Right cardiac atrium (tissue), 5 donors: ENCODE measurements at regions not wholly inside any gene's neighbourhood (a gene's known extent, or its start where the extent isn't known, plus 50 kb on each side); places are given as distances from the start of the nearest gene placed in this dataset.

Experiments
- ATAC-seq, 2 donors: fragments of 200-7000 bp; cut with Tn5 transposase; one replicate each; pipeline versions ENCODE4 v1.8.0 to v1.9.1; 2020; ENCODE audit warnings: moderate library complexity in 2 of 2, mild to moderate bottlenecking in 1 of 2
- DNase-seq, 3 donors: peaks; one replicate each; pipeline ENCODE4 v3.0.0-alpha.2; 2020
- H3K27ac ChIP-seq: one replicate; pipeline ENCODE4 v1.5.1; 2013; ENCODE audit warnings: mild to moderate bottlenecking, low read length, control low read depth, moderate library complexity
- H3K27me3 ChIP-seq: one replicate; pipeline ENCODE4 v1.6.1; 2013; ENCODE audit not compliant: control insufficient read depth, insufficient read depth
- H3K4me1 ChIP-seq: one replicate; pipeline ENCODE4 v1.6.1; 2013; ENCODE audit warnings: low read length; ENCODE audit not compliant: control insufficient read depth, insufficient read depth
- H3K4me3 ChIP-seq: one replicate; pipeline ENCODE4 v1.5.1; 2013; ENCODE audit warnings: low read length, control low read depth
- H3K9me3 ChIP-seq: one replicate; pipeline ENCODE4 v1.6.1; 2013; ENCODE audit warnings: low read length; ENCODE audit not compliant: control insufficient read depth
- WGBS: extraction: QIAGEN DNeasy Blood & Tissue Kit; methylation state at CpG from one replicate; pipeline ENCODE4 v1.1.7; 2013; 5-methylcytosine and 5-hydroxymethylcytosine counted together
- intact Hi-C, 4 donors: fragments of 100-400 bp; cut with DNase I; formaldehyde crosslinking; loops; one replicate each; pipeline versions ENCODE4 v1.11.0 to v1.14.0; 2022 to 2023
- donor health status: healthy with polysubstance abuse.
- donor health status: DM: no; HTN: yes; CAD: no.
- donor health status: DM: no; HTN: no; CAD: no.
- donor health status: DM: no; HTN: yes; CAD: no; lungs with severe emphysema.
- donor health status: DM: yes; HTN: yes; CAD: no.

DNA sequence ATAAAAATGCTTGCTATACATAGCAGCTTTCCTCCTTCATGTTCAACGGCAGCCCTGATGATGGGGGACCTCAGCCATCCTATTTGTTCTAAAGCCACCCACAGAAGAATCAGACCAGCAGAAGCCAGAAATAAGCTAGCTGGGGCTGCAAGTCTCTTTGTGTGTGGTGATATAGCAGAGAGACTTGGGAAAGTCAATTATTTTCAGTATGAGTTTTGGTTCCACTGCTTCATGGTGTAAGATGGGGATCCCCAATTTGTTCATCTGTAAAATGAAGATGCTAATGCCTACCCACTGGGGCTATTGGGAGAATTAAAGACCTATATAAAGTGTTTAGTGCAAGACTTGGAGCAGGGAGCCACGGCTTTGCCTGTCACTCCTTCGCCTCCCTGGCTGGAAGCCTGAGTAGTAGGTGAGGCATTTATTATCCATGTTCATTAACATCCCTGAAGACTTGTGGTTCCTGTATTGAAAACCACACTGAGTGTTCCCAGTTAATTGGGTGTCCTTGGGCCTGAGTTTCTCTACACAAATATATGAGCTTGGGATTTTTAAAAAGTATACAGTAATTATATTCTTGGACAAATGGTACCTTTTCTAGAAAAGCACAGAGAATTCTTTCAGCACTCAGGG lies 210.1 kb upstream of the SLC24A2 start:
- Histone ChIP-seq H3K4me3 (no peak overlapping the region), H3K27ac (no peak overlapping the region), H3K27me3 (no peaks in the 10 kb centered on the region), H3K9me3 (no peaks in the 10 kb centered on the region), H3K4me1 (no peaks in the 10 kb centered on the region)
- WGBS: 50% methylated on average over 3 of the region's 3 CpGs
- DNase-seq (no peak), ATAC-seq (no peak)
- intact Hi-C loops: no loop called here

DNA sequence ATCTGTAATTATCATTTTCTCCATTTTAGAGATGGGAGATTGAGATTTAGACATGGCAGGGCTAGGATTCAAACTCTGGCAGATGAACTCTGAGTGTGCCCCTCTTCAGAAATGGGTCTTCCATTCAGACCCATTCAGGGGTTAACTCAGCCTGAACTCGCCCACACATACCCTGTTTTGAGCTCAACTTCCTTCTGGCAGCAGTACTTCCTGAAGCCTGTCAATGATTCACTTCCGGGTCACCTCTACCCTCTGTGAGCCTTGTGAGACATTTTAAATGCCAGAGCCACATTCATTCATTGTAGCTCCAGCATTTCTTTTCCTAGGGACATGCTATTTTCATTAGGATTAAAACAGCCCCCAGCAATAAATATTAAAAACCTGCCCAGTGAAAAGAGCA lies 209.3 kb upstream of the SLC24A2 start:
- Histone ChIP-seq H3K4me1 (no peaks in the 10 kb centered on the region), H3K27ac (no peak overlapping the region), H3K27me3 (no peaks in the 10 kb centered on the region), H3K9me3 (no peaks in the 10 kb centered on the region), H3K4me3 (no peak overlapping the region)
- intact Hi-C loops: no loop called here
- no peak for DNase-seq
- ATAC-seq: no peak
- 60% methylated on average over 2 of the region's 2 CpGs for WGBS

DNA sequence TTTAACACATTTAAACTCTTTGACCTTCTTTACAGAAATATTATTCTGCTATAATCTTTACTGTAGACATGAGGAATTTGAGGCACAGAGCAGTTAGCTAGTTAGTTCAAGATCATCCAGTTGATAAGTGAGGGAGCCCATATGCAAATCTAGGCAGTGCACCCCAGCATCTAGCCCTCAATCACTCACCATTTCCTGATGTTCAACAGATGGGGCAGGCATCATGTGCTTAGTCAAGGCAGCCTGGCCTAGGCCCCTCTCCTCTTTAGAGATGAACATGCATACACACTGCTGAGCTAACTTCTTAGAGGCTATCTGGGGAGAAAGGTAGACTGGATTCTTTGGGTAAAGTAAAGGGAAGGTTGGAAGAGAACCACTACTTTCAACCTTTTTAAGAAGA lies 206.8 kb upstream of the SLC24A2 start:
- Histone ChIP-seq H3K27me3 (no peaks in the 10 kb centered on the region), H3K27ac (no peak overlapping the region), H3K4me1 (no peaks in the 10 kb centered on the region), H3K9me3 (no peaks in the 10 kb centered on the region), H3K4me3 (no peak overlapping the region)
- intact Hi-C loops: no loop called here
- ATAC-seq: no peak
- DNase-seq: no peak

DNA sequence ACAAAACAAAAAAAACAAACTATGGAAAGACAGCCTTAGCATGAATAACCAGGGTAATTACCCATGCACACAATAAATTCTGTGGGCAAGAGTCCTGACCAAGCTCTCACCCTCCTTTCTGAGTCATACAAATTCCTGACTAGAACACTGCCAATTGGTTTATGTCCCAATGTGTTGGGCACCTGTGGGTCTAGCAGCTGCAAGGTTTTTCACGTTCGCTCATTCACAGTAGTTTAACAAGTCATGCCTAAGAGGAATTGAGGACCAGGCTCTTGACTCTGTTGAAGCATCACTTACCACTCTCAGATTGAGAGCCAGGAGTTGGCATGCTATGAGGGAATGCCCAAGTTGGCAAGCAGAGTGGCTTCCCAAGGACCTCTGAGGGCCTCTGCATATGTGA lies 205.5 kb upstream of the SLC24A2 start:
- no peaks in the 10 kb centered on the region for H3K27me3 ChIP-seq
- no peak for ATAC-seq
- no peak overlapping the region for H3K4me3 ChIP-seq
- 91% methylated on average over 2 of the region's 2 CpGs for WGBS
- intact Hi-C loops: no loop called here
- H3K9me3 ChIP-seq: no peaks in the 10 kb centered on the region
- DNase-seq: no peak
- H3K27ac ChIP-seq: no peak overlapping the region
- no peaks in the 10 kb centered on the region for H3K4me1 ChIP-seq

DNA sequence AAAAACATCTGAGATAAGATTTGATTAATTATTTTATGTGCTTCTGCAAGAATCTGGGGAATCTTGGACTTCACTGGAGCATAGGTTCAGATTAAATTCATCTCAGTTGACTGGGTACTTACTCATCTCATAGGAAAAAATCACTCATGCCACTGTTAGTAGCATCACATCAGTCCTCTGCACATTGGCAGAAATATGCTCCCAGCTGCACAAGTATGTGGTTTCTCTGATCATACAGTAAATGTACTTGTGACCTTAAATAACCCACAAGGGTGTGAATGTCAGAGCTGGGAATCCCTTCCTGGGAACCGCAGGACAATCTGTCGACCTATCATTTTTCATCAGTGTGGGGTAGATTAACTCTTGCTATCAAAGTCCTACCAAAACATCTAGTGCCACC lies 203.7 kb upstream of the SLC24A2 start:
- Histone ChIP-seq H3K4me3 (no peak overlapping the region), H3K27ac (no peak overlapping the region), H3K9me3 (no peaks in the 10 kb centered on the region), H3K27me3 (no peaks in the 10 kb centered on the region), H3K4me1 (no peaks in the 10 kb centered on the region)
- 27% methylated on average over 2 of the region's 2 CpGs for WGBS
- intact Hi-C loops: no loop called here
- ATAC-seq (no peak), DNase-seq (no peak)

DNA sequence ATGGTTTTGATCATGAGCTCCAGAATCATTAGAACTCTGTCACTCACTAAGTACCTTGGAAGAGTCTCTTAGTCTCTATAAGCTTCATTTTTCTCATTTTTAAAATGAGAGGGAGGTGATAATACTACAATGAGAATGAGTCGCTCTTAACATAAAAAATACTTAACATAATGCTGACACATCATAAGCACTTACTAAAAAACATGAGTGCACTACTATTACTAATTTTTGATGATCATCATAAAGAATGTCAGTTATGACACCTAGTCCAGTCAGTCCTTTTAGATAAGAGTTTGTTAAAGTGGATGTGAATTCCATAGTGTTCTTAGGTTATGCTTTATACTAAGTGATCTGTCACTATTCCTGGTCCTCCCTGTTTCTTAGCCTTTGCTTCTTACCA lies 200.4 kb upstream of the SLC24A2 start:
- Histone ChIP-seq H3K9me3 (no peaks in the 10 kb centered on the region), H3K27me3 (no peaks in the 10 kb centered on the region), H3K27ac (no peak overlapping the region), H3K4me1 (no peaks in the 10 kb centered on the region), H3K4me3 (no peak overlapping the region)
- no peak for DNase-seq
- intact Hi-C loops: no loop called here
- WGBS: 100% methylated on average over 1 of the region's 1 CpG
- ATAC-seq: no peak

DNA sequence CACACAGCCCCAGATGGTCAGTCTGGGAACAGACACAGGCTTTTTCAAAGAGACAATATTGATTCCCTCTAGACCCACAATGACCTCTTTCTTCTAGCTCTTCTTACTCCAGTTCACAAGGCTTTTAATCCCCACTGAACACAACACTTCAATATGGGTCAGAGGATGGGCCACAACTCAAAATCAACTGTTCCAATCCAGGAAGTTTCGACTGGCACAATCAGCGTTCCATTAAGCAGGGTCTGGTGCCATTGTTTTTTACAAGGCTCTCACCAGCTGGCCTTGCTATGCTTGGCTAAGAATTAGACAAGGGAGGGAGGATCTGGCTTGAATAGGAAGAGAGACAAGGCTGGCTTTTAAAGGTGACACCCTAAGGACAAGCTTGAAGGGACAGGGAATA lies 199.4 kb upstream of the SLC24A2 start:
- DNase-seq: no peak
- Histone ChIP-seq H3K4me1 (no peaks in the 10 kb centered on the region), H3K4me3 (no peak overlapping the region), H3K27me3 (no peaks in the 10 kb centered on the region), H3K27ac (no peak overlapping the region), H3K9me3 (no peaks in the 10 kb centered on the region)
- no peak for ATAC-seq
- intact Hi-C loops: no loop called here
- WGBS: 47% methylated on average over 2 of the region's 2 CpGs

DNA sequence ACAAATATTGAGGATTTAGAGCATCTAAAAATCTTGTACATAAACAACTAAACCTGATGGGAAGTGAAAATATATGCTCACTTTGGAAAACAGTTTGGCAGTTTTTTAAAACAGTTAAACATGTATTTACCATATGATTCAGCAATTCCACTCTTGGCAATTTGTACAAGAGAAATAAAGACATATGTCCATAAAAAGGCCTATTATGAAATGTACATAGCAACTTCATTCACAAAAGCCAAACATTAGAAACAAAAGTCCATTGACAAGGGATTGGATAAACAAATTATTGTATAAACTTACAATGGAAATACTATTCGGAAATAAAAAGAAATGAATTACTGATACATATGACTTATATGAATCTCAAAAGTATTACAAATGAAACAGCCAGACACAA lies 196.2 kb upstream of the SLC24A2 start:
- Histone ChIP-seq H3K27me3 (no peaks in the 10 kb centered on the region), H3K9me3 (no peaks in the 10 kb centered on the region), H3K4me3 (no peak overlapping the region), H3K4me1 (no peaks in the 10 kb centered on the region), H3K27ac (no peak overlapping the region)
- WGBS: 94% methylated on average over 1 of the region's 1 CpG
- ATAC-seq (no peak), DNase-seq (no peak)
- intact Hi-C loops: no loop called here

DNA sequence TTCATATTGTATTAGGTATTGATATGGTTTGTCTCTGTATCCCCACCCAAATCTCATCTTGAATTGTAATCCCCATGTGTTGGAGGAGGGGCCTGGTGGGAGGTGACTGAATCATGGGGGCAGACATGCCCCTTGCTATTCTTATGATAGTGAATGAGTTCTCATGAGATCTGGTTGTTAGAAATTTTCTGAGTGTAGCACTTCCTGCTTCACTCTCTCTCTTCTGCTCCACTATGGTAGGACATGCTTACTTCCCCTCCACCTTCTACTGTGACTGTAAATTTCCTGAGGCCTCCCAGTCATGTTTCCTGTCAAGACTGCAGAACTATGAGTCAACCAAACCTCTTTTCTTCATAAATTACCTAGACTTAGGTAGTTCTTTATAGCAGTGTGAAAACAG lies 187.4 kb upstream of the SLC24A2 start:
- Histone ChIP-seq H3K4me3 (no peak overlapping the region), H3K27me3 (no peaks in the 10 kb centered on the region), H3K27ac (no peak overlapping the region), H3K9me3 (no peaks in the 10 kb centered on the region), H3K4me1 (no peaks in the 10 kb centered on the region)
- DNase-seq (no peak), ATAC-seq (no peak)
- intact Hi-C loops: no loop called here

DNA sequence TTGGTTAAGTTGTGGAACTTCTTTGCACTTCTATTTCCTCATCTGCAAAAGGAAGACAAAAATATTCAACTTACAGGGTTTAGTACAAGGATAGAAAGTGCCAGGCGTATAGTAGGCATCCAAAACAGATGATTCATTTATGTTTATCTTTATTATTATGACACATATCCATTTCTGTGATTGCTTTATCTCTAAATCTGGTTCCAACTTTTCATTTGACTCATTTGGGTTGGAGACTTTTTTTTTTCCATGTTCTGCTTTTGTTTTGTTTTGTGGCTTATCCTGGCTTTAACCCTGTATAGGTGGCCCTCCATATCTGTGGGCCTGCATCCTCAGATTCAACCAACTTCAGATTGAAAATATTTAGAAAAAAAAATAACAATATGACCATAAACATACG lies 186.7 kb upstream of the SLC24A2 start:
- Histone ChIP-seq H3K27ac (no peak overlapping the region), H3K4me3 (no peak overlapping the region), H3K4me1 (no peaks in the 10 kb centered on the region), H3K9me3 (no peaks in the 10 kb centered on the region), H3K27me3 (no peaks in the 10 kb centered on the region)
- intact Hi-C loops: no loop called here
- WGBS: 86% methylated on average over 2 of the region's 2 CpGs
- no peak for ATAC-seq
- DNase-seq: no peak

DNA sequence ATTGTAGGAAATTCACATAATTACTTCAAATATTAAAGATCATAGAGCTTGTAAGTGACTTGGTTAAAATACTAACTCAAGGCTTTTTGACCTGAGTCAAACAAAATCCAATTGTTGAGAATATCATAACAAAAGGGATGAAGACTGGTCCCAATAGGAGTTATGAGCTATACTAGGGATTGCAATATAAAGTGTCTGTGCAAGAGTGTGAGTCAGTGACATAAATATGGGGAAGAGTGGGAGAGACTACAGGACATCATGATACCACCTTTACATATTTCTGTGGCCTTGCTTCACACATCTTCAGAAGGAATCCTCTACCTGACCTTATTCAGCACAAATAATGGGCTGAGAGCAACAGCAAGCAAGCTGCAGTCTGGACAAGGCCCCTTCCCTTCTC lies 180.9 kb upstream of the SLC24A2 start:
- intact Hi-C loops: no loop called here
- Histone ChIP-seq H3K27me3 (no peaks in the 10 kb centered on the region), H3K27ac (no peak overlapping the region), H3K9me3 (peaks cover 2% of the 10 kb centered on the region), H3K4me1 (no peaks in the 10 kb centered on the region), H3K4me3 (no peak overlapping the region)
- DNase-seq (no peak), ATAC-seq (no peak)

DNA sequence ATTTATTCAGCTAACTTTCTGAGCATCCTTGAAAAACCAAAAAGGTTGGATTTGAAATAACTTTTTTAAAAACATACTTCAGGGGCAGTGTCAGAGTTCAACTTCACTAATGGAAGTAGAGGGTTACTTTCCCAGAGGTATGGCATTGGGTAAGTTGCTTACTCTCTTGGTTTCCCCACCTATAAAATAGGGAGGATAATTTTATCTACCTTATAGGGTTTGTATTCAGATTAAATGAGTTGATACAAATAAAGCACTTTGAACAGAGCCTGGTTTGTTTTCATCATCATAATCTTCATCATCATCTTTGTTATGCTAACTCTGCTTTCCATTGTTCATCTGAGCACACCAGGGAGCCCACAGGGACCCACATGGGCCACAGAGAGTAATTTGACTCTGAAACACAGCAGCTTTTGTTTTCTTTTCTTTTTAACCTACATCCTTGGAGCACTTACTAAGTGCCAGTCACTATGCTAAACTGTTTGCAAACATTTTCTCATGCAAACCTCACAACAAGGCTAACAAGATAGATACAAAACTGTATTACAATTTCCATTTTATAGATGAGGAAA lies 179.1 kb upstream of the SLC24A2 start:
- Histone ChIP-seq H3K4me1 (no peaks in the 10 kb centered on the region), H3K9me3 (peaks cover 2% of the 10 kb centered on the region), H3K27ac (no peak overlapping the region), H3K4me3 (no peak overlapping the region), H3K27me3 (no peaks in the 10 kb centered on the region)
- DNase-seq (no peak), ATAC-seq (no peak)
- intact Hi-C loops: no loop called here
